ENCODE measurements at regions not wholly inside any gene's neighbourhood (a gene's known extent, or its start where the extent isn't known, plus 50 kb on each side); places are given as distances from the start of the nearest gene placed in this dataset.
"Not testable (repeated sequence)": the region's sequence is repeated elsewhere in the genome, so short reads cannot be mapped to it uniquely, and the experiment has no call there.

DNA sequence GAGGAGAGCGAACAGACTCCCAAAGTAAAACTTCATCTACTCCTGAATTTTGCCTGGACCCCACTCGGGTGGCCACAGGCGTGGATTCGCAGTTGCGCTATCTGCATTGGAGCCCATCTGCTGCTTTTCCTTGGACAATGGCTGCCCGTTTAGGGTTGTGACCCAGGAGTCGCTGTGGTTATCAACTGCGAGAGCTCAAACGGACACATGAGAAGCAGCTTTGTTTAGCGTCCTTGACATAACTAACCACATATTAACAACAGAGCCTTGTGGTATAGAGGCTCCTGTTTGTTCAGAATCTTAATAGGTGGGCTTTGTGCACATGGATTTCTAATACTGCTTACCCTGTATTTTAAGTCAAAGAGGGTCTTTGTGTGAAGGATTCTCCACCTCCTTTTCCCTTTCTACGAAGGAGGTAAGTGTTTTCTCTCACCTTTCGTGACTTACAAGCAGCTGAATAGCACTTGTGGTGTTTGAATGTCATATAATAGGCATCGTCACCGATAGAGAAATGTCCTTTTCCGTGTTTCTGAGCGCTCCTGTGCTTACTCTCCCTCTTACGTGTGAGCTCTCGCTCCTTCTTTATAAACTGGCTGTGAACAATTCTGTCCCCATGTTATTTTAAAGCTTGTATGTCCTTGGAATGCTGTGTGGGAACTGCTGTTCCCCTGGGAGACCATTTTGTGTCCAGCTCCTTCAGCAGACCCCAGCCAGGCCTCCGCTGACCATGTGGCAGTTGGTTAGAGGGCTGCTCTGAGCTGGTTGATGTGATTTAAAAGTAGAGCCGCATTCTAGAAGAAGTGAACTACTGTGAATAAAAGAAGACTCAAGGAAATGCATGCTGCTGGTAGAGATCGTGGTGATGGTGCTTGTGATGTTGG, 441.4 kb downstream of the RPS6KC1 start:
- no peaks in the 10 kb centered on the region for H3K4me1 Mint-ChIP-seq
- no peak for ATAC-seq
- H3K36me3 Mint-ChIP-seq (ENCODE audit: low read depth) = no peaks in the 10 kb centered on the region
- peaks cover 10% of the 10 kb centered on the region for H3K27me3 Mint-ChIP-seq
- no peak overlapping the region for H3K27ac Mint-ChIP-seq
- H3K9me3 Mint-ChIP-seq = no peaks in the 10 kb centered on the region
- H3K4me3 Mint-ChIP-seq = no peak overlapping the region
- no peak for DNase-seq

DNA sequence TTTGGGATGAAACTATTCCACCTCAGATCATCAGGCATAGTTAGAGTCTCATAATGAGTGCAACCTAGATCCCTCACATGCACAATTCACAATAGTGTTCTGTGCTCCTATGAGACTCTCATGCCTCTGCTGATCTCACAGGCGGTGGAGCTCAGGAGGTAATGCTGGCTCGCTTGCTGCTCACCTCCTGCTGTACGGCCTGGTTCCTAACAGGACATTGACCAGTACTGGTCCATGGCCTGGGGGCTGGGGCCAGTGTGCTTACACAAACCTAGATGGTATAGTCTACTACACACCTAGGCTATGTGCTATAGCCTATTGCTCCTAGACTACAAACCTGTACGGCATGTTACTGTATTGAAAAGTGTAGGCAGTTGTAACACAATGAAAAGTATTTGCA, 448.4 kb downstream of the RPS6KC1 start:
- no peak for DNase-seq
- no peaks in the 10 kb centered on the region for H3K4me1 Mint-ChIP-seq

DNA sequence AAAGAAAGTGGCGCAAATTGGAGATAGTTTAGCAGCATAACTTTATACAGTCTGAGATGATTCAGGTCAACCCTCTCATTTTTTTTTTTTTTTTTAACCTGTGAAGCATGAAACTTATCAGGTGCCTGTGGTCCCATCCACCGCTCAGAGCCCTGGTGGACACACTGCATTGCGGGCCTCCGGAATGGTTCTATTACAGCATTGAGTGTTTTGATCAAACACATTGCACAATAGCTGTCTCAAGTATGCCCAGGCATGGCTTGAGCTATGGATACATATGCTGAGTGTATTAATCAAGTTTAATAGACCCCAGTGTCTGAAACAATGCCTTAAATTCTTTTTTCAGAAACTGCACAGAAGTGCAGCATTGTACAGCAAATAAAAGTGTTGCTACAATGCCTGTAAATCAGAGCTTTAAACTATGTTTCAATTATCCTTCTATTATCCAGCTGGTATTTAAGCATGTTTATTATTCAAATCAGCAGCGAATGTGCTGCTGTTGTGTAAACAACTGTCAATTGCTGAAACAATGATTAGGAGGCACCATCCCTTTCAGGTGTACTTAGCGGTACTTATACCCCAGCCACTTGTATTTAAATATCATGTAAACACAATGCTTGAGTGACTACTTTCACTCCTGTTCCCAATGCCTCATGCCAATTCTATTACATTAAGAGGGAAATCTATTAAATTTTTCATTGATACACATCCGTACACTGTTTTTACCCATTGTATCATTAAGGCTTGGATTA, 456.6 kb downstream of the RPS6KC1 start:
- Mint-ChIP-seq H3K4me3 (no peak overlapping the region), H3K27ac (no peak overlapping the region), H3K36me3 (ENCODE audit: low read depth) (no peaks in the 10 kb centered on the region), H3K9me3 (peaks cover 5% of the 10 kb centered on the region), H3K27me3 (no peaks in the 10 kb centered on the region), H3K4me1 (no peaks in the 10 kb centered on the region)
- no peak for ATAC-seq
- no peak for DNase-seq

More for the DNA sequence above, 448.4 kb downstream of the RPS6KC1 start:
- Mint-ChIP-seq H3K9me3 (peaks cover 5% of the 10 kb centered on the region), H3K27me3 (peaks cover 4% of the 10 kb centered on the region), H3K27ac (no peak overlapping the region), H3K36me3 (ENCODE audit: low read depth) (no peaks in the 10 kb centered on the region), H3K4me3 (no peak overlapping the region)
- no peak for ATAC-seq

DNA sequence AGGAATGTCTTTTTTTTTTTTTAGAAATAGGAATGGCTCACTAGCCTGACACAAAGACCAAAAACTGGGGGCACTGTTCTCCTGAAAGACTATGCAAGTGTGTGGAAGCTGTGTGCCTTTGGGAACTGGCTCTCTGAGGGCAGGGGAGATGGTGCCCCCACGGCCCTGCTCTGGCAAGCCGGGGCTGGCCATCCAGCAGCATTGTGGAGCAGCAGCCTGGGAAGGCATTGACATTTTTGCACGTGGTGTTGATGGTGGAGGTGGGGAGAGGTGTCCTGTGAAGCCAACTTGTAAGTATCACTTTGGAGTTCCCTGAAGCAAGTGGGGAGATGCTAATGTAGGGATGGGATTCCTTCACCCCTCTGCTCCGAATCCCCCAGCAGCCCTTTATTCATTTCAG, 460.1 kb downstream of the RPS6KC1 start:
- DNase-seq = no peak
- Mint-ChIP-seq H3K27ac (no peak overlapping the region), H3K9me3 (no peaks in the 10 kb centered on the region), H3K4me3 (no peak overlapping the region), H3K27me3 (peaks cover 1% of the 10 kb centered on the region), H3K4me1 (no peaks in the 10 kb centered on the region), H3K36me3 (ENCODE audit: low read depth) (no peaks in the 10 kb centered on the region)
- no peak for ATAC-seq

DNA sequence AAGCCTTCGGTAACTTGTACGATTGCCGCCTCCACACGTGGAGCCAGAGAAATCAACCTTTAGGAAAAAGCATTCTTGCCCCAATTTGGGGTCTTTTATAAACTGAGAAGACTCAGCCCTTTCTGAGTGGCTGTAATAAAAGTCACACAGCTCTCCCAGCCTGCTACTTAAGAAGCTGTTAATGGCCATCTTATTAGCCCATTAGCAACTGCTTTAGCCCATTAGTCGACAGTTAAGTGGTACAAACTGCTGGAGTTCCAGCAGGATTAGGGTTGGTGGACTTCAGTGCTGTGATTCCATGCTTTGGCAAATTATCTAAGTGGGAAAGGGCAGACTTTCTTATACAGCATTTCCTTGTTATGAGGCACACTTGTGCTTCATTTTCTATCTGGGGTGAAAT, 461.3 kb downstream of the RPS6KC1 start:
- Mint-ChIP-seq H3K4me1 (no peaks in the 10 kb centered on the region), H3K4me3 (no peak overlapping the region), H3K27ac (no peak overlapping the region), H3K36me3 (ENCODE audit: low read depth) (no peaks in the 10 kb centered on the region), H3K27me3 (peaks cover 1% of the 10 kb centered on the region), H3K9me3 (no peaks in the 10 kb centered on the region)
- no peak for ATAC-seq
- no peak for DNase-seq

DNA sequence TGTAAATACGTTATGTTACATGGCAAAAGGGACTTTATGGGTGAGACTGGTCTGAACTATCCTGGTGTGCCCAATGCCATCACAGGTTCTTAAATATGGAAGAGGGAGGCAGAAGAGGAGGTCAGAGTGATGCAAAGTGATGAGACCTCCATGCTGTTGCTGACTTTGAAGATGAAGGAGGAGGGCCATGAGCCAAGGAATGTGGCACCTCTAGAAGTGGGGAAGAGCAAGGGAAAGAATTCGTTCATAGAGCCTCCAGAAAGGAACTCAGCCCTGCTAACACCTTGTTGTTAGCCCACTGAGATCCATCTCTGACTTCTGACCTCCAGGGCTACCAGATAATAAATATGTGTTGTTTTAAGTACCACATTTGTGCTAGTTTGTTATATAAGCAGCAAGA, 462.0 kb downstream of the RPS6KC1 start:
- Mint-ChIP-seq H3K27ac (no peak overlapping the region), H3K36me3 (ENCODE audit: low read depth) (no peaks in the 10 kb centered on the region), H3K9me3 (peaks cover under 1% of the 10 kb centered on the region), H3K4me1 (no peaks in the 10 kb centered on the region), H3K4me3 (no peak overlapping the region), H3K27me3 (peaks cover 1% of the 10 kb centered on the region)
- DNase-seq (no peak), ATAC-seq (no peak)

DNA sequence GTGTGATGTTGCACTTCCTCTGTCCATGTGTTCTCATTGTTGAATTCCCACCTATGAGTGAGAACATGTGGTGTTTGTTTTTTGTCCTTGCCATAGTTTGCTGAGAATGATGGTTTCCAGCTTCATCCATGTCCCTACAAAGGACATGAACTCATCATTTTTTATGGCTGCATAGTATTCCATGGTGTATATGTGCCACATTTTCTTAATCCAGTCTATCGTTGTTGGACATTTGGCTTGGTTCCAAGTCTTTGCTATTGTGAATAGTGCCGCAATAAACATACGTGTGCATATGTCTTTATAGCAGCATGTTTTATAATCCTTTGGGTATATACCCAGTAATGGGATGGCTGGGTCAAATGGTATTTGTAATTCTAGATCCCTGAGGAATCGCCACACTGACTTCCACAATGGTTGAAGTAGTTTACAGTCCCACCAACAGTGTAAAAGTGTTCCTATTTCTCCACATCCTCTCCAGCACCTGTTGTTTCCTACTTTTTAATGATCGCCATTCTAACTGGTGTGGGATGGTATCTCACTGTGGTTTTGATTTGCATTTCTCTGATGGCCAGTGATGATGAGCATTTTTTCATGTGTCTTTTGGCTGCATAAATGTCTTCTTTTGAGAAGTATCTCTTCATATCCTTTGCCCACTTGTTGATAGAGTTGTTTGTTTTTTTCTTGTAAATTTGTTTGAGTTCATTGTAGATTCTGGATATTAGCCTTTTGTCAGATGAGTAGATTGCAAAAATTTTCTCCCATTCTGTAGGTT, 463.6 kb downstream of the RPS6KC1 start:
- H3K9me3 Mint-ChIP-seq; H3K27ac Mint-ChIP-seq; H3K4me3 Mint-ChIP-seq; H3K36me3 Mint-ChIP-seq (ENCODE audit: low read depth); DNase-seq; H3K4me1 Mint-ChIP-seq; H3K27me3 Mint-ChIP-seq; ATAC-seq: not testable (repeated sequence)

DNA sequence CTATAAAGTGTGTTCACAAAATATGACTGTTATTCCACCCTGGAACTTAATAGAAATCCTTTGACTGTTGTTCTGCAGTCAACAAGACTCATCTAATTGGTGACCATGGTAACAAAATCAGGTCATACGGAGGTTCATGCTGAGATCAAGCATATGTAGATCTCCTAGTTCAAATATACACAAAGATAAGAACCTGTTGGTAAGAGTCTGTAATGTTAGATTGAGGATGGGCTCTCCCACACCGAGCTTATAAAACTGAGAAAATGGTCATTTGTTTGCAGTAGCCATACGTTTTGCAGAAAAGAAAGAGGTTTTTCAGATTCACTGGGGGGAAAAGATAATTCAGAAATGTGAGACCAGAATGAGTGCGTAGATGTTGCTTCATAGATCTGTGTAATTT, 468.1 kb downstream of the RPS6KC1 start:
- Mint-ChIP-seq H3K27ac (no peak overlapping the region), H3K4me3 (no peak overlapping the region), H3K36me3 (ENCODE audit: low read depth) (no peaks in the 10 kb centered on the region), H3K4me1 (no peaks in the 10 kb centered on the region), H3K9me3 (peaks cover 14% of the 10 kb centered on the region), H3K27me3 (peaks cover 10% of the 10 kb centered on the region)
- ATAC-seq (no peak), DNase-seq (no peak)

DNA sequence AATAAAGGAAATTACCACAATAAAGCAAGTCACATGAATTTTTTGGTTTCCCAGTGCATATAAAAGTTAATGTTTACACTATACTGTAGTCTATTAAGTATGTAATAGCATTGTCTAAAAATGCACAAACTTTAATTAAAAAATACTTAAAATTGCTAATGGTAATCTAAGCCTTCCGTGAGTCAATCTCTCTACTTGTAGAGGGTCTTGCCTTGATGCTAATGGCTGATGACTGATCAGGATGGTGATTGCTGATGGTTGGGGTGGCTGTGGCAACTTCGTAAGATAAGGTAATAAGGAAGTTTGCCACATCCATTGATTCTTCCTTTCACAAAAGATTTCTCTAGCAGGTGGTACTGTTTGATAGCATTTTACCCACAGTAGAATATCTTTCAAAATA, 466.6 kb upstream of the PROX1 start:
- H3K9me3 Mint-ChIP-seq = peaks cover 14% of the 10 kb centered on the region
- H3K27me3 Mint-ChIP-seq = peaks cover 9% of the 10 kb centered on the region
- no peaks in the 10 kb centered on the region for H3K36me3 Mint-ChIP-seq (ENCODE audit: low read depth)
- ATAC-seq = no peak
- no peaks in the 10 kb centered on the region for H3K4me1 Mint-ChIP-seq
- no peak overlapping the region for H3K4me3 Mint-ChIP-seq
- H3K27ac Mint-ChIP-seq = no peak overlapping the region
- DNase-seq = no peak

DNA sequence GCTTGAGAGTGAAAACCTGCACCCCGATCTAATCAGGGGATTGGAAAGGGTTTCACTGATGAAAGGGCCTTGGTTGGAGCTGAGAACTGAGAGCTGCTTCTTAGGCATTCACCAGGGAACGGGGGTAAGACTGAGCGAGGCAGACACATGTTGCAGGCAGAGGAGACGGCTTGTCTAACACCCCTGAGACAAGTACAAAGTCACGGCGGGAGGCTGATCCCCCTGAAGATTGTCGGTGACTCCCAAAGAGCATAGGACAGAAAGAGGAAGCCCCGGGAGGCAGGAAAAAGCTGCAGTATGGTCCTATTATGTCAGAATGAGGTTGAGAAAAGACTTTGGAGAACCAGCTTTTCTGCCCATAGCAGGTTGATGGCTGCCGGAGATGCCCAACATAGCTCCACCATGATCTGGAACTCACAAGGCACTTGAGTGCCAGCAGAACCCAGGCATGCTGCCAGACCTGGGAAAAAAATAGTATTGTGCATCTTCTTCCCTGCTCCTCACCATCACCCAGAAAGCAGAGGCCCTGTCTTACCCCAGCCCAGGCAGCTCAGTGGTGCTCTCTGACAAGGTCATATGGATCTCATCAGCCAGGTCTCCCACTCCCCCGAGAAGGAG, 463.9 kb upstream of the PROX1 start:
- Mint-ChIP-seq H3K9me3 (peaks cover 11% of the 10 kb centered on the region), H3K4me1 (no peaks in the 10 kb centered on the region), H3K36me3 (ENCODE audit: low read depth) (no peaks in the 10 kb centered on the region), H3K27me3 (peaks cover 9% of the 10 kb centered on the region), H3K27ac (no peak overlapping the region), H3K4me3 (no peak overlapping the region)
- ATAC-seq (no peak), DNase-seq (no peak)

DNA sequence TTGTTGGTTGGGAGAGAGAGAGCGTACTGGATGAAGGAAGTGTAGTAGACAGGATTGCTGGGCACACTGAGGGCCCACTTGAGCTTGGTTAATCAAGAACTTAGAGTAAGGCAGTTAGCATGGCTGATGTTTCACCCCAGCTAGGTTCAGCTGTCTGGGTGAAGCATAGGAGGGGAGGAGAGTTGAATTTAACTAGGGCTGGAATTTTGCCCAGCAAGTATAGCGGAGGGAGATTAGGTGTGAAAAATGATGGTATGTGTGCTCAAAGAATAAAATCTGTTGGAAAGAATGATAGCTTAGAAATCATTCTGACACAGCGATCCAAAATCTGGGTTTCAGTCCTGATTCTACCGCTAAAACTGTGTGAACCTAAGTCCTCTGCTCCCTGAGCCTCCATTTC, 461.5 kb upstream of the PROX1 start:
- DNase-seq (no peak), ATAC-seq (no peak)
- Mint-ChIP-seq H3K4me3 (no peak overlapping the region), H3K27ac (no peak overlapping the region), H3K27me3 (peaks cover 5% of the 10 kb centered on the region), H3K36me3 (ENCODE audit: low read depth) (no peaks in the 10 kb centered on the region), H3K4me1 (no peaks in the 10 kb centered on the region), H3K9me3 (peaks cover 6% of the 10 kb centered on the region)

DNA sequence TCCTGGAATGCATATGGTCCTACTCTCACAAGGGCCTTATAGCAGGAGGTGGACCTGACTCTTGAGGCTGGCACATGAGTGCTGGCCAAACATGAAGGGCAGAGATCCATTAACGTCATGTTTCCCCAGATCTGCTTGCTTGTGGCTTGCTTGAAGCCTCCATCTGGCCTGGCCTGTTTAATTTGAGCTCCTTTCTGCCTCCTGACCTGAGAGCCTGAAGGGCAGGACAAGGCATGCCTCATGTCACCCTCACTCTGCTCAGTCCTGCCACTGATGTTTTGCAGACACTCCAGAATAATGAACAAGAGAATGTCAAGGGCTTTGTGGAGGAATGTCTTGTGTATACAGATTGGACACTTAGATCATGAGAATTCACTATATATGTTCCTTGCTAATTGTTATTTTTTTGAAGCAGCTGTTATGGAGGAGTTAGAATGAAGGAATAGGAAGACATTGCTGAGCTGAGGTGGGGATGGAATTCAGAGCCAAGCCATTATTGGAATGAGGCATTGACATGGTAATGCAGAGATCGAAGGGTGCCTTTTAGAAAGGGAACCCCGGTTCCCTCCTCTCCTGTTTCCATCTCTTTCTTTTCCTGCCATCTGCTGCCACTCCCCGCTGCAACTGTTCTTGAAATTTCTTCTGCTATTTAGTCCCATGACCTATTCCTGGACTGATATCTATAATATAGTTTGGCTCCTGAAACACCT, 457.0 kb upstream of the PROX1 start:
- Mint-ChIP-seq H3K4me3 (no peak overlapping the region), H3K9me3 (no peaks in the 10 kb centered on the region), H3K27me3 (no peaks in the 10 kb centered on the region), H3K4me1 (no peaks in the 10 kb centered on the region), H3K36me3 (ENCODE audit: low read depth) (no peaks in the 10 kb centered on the region), H3K27ac (no peak overlapping the region)
- no peak for ATAC-seq
- no peak for DNase-seq

DNA sequence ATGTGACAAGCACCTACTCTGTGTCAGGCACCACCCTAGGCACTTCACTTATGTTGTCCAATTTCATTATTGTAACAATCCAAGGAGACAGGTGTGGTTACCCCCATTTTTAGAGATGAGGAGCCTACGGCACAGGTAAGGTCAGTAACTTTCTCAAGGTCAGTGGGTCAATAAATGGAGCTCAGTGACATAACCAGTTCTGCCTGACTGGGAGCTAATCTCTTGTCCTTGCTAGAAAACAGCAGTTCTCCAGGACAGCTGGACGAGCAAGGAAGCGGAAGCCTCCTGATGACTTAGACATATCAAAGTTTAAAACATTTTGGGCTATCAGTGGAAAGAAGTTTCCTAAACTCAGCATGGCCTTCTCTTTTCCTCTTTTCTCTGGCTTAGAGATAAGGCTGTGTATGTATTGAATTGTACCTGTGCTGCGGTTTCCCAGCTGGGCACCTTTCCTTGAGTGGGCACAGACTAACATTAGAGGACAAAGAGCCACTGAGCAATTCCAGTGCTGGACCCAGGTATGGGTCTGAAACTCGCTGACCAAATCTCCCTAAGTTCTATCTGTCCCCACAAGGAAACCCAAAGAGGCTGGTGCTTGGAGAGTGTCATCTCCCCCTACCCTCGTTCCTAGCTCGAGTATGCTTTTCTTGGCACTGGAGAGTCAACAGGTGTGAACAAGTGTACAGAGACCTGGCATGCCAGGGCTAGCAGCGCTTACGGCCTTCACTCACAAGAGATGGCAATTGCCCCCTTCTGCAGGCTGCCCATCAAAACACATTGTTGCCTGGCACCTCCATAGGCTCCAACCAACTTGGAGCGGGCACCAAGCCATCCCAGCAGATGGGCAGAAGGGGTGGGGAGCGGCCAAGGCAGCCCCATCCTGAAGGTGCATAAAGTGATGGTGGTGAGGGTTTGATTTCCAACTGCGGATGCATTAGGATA, 456.1 kb upstream of the PROX1 start:
- ATAC-seq (no peak), DNase-seq (no peak)
- Mint-ChIP-seq H3K36me3 (ENCODE audit: low read depth) (no peaks in the 10 kb centered on the region), H3K4me1 (no peaks in the 10 kb centered on the region), H3K4me3 (no peak overlapping the region), H3K9me3 (no peaks in the 10 kb centered on the region), H3K27ac (no peak overlapping the region), H3K27me3 (no peaks in the 10 kb centered on the region)
